IPS-20b (cell line): ENCODE measurements at regions not wholly inside any gene's neighbourhood (a gene's known extent, or its start where the extent isn't known, plus 50 kb on each side); places are given as distances from the start of the nearest gene placed in this dataset.

Experiments used
- H3K27ac ChIP-seq: one replicate; pipeline ENCODE4 v1.5.1; 2013; ENCODE audit warnings: low read length
- H3K27me3 ChIP-seq: 2 replicates; pipeline ENCODE4 v1.6.1; 2013; ENCODE audit warnings: mild to moderate bottlenecking, low read length, inconsistent platforms; ENCODE audit not compliant: insufficient read depth
- H3K36me3 ChIP-seq: 2 replicates; pipeline ENCODE4 v1.6.1; 2013; ENCODE audit warnings: low read depth, mild to moderate bottlenecking, inconsistent platforms, low read length, moderate library complexity; ENCODE audit not compliant: insufficient read depth
- H3K4me1 ChIP-seq: 2 replicates; pipeline ENCODE4 v1.6.1; 2013; ENCODE audit warnings: mild to moderate bottlenecking, control low read depth, inconsistent platforms, low read length, moderate library complexity; ENCODE audit not compliant: insufficient read depth
- H3K4me3 ChIP-seq: 2 replicates; pipeline ENCODE4 v1.5.1; 2013; ENCODE audit warnings: mild to moderate bottlenecking, low read length, inconsistent platforms
- H3K9ac ChIP-seq: 2 replicates; pipeline ENCODE4 v1.6.1; 2013; ENCODE audit warnings: low read depth, mild to moderate bottlenecking, inconsistent platforms, low read length, moderate library complexity
- H3K9me3 ChIP-seq: 2 replicates; pipeline ENCODE4 v1.6.1; 2013; ENCODE audit warnings: mild to moderate bottlenecking, low read depth, low read length, inconsistent platforms; ENCODE audit not compliant: insufficient read depth

GRCh38 chr5:29750453-29750852 lies 1443.0 kb upstream of the CDH6 start:
- no peaks in the 10 kb centered on the region for H3K36me3 ChIP-seq
- H3K4me3 ChIP-seq = no peak overlapping the region

GRCh38 chr5:29744618-29745017 lies 1448.9 kb upstream of the CDH6 start:
- Histone ChIP-seq H3K9ac (no peak overlapping the region), H3K27me3 (no peaks in the 10 kb centered on the region), H3K9me3 (no peaks in the 10 kb centered on the region), H3K4me3 (no peak overlapping the region), H3K4me1 (no peaks in the 10 kb centered on the region), H3K27ac (no peak overlapping the region), H3K36me3 (no peaks in the 10 kb centered on the region)

More at GRCh38 chr5:29750453-29750852, 1443.0 kb upstream of the CDH6 start:
- H3K27me3 ChIP-seq = no peaks in the 10 kb centered on the region
- no peaks in the 10 kb centered on the region for H3K4me1 ChIP-seq
- H3K27ac ChIP-seq = no peak overlapping the region
- H3K9me3 ChIP-seq = no peaks in the 10 kb centered on the region
- H3K9ac ChIP-seq = no peak overlapping the region

DNA sequence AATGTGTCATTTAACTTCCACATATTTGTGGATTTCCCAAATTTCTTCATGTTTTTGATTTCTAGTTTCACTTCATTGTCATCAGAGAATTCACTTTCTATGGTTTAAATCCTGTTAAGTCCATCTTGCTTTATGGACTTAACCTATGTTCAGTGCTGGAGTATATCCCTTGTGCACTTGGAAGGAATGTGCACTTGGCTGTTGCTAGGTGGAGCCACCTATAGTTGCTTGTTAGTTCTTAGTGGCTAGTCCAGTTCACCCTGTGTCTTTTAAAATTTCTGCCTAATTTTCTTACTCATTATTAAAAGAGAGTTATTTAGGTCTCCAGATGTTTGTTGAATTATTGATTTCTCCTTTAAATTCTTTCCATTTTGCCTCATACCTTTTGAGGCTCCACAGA lies 1472.5 kb upstream of the CDH6 start:
- Histone ChIP-seq H3K27ac (no peak overlapping the region), H3K27me3 (no peaks in the 10 kb centered on the region), H3K36me3 (no peaks in the 10 kb centered on the region), H3K4me3 (no peak overlapping the region), H3K9me3 (no peaks in the 10 kb centered on the region), H3K4me1 (no peaks in the 10 kb centered on the region), H3K9ac (no peak overlapping the region)

GRCh38 chr5:29719171-29719570 lies 1474.3 kb upstream of the CDH6 start:
- Histone ChIP-seq H3K36me3 (no peaks in the 10 kb centered on the region), H3K27me3 (no peaks in the 10 kb centered on the region), H3K9me3 (no peaks in the 10 kb centered on the region), H3K4me1 (no peaks in the 10 kb centered on the region), H3K9ac (no peak overlapping the region), H3K4me3 (no peak overlapping the region), H3K27ac (no peak overlapping the region)

DNA sequence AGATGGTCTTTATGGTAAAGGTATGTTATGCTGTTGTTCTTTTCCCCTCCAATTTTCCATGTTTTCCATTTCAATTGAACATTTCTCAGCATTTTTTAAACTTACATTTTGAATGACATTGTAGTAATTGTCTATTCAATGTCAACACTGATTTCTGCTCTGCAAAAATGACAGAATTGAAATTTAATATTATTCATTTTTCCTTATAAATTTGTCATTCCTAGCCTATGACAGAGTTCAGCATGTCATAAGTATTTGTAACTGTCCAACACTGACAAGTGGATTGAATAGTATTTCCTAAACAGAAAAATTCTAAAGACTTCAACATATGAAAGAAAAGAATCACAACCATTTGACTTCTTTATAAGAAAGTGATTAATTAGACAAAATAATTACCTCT lies 1478.3 kb upstream of the CDH6 start:
- no peak overlapping the region for H3K27ac ChIP-seq

DNA sequence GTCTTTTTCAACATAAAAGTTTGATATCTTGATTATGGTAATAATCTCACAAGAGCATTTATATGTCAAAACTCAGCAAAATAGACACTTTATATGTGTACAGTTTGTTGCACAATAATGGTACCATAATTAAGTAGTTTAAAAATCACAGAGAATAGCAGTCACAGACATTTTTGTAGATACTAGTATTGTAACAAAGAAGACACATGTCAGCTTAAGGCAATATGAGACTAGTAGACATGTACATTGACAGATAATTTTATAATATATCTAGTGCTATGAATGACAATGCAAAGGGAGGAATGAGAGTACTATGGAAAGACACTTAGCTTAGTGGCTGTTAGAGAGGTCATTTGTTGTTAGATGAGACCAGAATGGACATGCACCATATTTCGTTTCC lies 1490.6 kb upstream of the CDH6 start:
- H3K36me3 ChIP-seq = no peaks in the 10 kb centered on the region
- H3K27me3 ChIP-seq = no peaks in the 10 kb centered on the region
- H3K4me1 ChIP-seq = no peaks in the 10 kb centered on the region
- no peak overlapping the region for H3K27ac ChIP-seq
- H3K9me3 ChIP-seq = no peaks in the 10 kb centered on the region
- H3K9ac ChIP-seq = no peak overlapping the region
- H3K4me3 ChIP-seq = no peak overlapping the region

More for the DNA sequence above, 1478.3 kb upstream of the CDH6 start:
- Histone ChIP-seq H3K4me3 (no peak overlapping the region), H3K36me3 (no peaks in the 10 kb centered on the region), H3K9me3 (no peaks in the 10 kb centered on the region), H3K4me1 (no peaks in the 10 kb centered on the region), H3K27me3 (no peaks in the 10 kb centered on the region), H3K9ac (no peak overlapping the region)

GRCh38 chr5:29701600-29701999 lies 1491.9 kb upstream of the CDH6 start:
- no peak overlapping the region for H3K27ac ChIP-seq
- H3K9ac ChIP-seq = no peak overlapping the region
- H3K9me3 ChIP-seq = no peaks in the 10 kb centered on the region
- H3K4me1 ChIP-seq = no peaks in the 10 kb centered on the region
- no peaks in the 10 kb centered on the region for H3K27me3 ChIP-seq
- no peaks in the 10 kb centered on the region for H3K36me3 ChIP-seq
- H3K4me3 ChIP-seq = no peak overlapping the region

- Histone ChIP-seq H3K4me3 (no peak overlapping the region), H3K36me3 (no peaks in the 10 kb centered on the region), H3K9me3 (no peaks in the 10 kb centered on the region), H3K4me1 (no peaks in the 10 kb centered on the region), H3K27me3 (no peaks in the 10 kb centered on the region), H3K9ac (no peak overlapping the region), H3K27ac (no peak overlapping the region)
Measured at GRCh38 chr5:29697785-29698414, 1495.6 kb upstream of the CDH6 start.

DNA sequence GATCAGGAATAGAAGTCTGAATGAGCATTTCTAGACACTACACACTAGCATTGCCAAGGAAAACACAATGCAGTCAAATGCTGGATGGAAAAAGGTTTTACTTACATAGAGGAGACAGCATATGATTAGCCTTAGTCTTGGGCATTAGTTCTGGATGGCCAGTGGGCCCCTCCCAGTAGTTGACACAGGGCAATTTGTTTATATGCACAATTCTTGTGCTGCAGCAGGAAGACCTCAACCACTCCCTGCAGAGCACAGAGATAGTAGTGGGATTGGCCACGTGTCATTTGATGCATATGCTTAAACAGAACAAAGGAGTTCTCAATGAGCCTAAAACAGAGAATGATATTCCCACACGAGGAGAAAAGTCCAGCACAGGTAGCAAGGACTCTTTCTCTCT lies 1496.2 kb upstream of the CDH6 start:
- no peaks in the 10 kb centered on the region for H3K4me1 ChIP-seq
- H3K9me3 ChIP-seq = no peaks in the 10 kb centered on the region
- no peaks in the 10 kb centered on the region for H3K36me3 ChIP-seq
- no peaks in the 10 kb centered on the region for H3K27me3 ChIP-seq
- no peak overlapping the region for H3K4me3 ChIP-seq
- no peak overlapping the region for H3K27ac ChIP-seq
- no peak overlapping the region for H3K9ac ChIP-seq

- Histone ChIP-seq H3K9me3 (peaks cover 15% of the 10 kb centered on the region; the same call in 1 of the 2 replicates), H3K9ac (no peak overlapping the region), H3K4me1 (no peaks in the 10 kb centered on the region), H3K27me3 (no peaks in the 10 kb centered on the region), H3K27ac (no peak overlapping the region), H3K4me3 (no peak overlapping the region), H3K36me3 (no peaks in the 10 kb centered on the region)
Measured at GRCh38 chr5:29672678-29673077, 1520.8 kb upstream of the CDH6 start.

DNA sequence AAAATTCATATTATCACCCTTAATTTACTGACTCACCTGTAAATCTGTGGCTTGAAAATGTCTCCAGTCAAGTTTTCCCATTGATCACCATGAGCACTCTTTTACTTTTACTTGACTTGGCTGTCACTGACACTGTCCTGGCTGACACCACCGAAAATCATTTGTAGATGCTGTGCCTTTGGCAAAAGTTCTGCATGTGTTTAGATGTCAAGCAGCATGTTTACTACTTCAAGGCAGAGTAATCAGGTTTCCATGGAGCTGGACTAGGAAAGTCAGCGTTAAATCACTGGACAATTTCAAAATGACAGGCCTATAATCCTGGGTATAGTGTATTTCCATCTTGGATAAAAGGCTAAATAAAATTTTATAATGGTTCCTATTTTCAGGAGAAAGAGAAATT lies 1530.6 kb upstream of the CDH6 start:
- Histone ChIP-seq H3K27ac (no peak overlapping the region), H3K4me1 (no peaks in the 10 kb centered on the region), H3K9ac (no peak overlapping the region), H3K36me3 (no peaks in the 10 kb centered on the region), H3K9me3 (no peaks in the 10 kb centered on the region; the same call in 1 of the 2 replicates), H3K4me3 (no peak overlapping the region), H3K27me3 (no peaks in the 10 kb centered on the region)

DNA sequence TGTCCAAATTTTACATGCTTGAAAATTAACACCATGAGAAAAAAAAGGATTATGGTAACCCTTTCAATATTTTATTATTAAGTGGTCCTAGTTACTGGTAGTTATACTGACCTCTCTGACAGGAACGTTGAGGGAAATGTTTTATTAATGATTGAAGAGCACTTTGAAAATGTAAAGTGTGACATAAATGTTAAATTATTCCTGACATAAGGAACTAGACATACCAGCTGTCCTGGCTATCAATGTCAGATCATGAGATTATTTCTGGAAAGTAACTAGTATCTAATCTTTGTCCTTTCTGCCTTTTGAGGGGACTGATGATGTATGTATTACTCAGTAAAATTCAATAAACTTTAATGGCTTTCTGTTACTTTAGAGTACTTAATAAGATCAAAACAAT lies 1538.5 kb upstream of the CDH6 start:
- Histone ChIP-seq H3K27me3 (no peaks in the 10 kb centered on the region), H3K4me1 (no peaks in the 10 kb centered on the region), H3K4me3 (no peak overlapping the region), H3K36me3 (no peaks in the 10 kb centered on the region), H3K9me3 (no peaks in the 10 kb centered on the region; the same call in 1 of the 2 replicates), H3K27ac (no peak overlapping the region), H3K9ac (no peak overlapping the region)
